Breast epithelium (tissue), 4 donors: ENCODE measurements at regions not wholly inside any gene's neighbourhood (a gene's known extent, or its start where the extent isn't known, plus 50 kb on each side); places are given as distances from the start of the nearest gene placed in this dataset.

Experiments
- DNase-seq, 2 donors: peaks; one replicate each; pipeline ENCODE4 v3.0.0-alpha.2; 2019; ENCODE audit warnings: low spot score in 2 of 2
- H3K27ac ChIP-seq, 2 donors: fragments of 200-600 bp; sonication (generic) in 1 of 2; one replicate each; pipeline ENCODE4 v1.5.1; 2016 to 2019; ENCODE audit warnings: mild to moderate bottlenecking in 1 of 2
- H3K27me3 ChIP-seq, 2 donors: fragments of 200-600 bp; sonication (generic) in 1 of 2; one replicate each; pipeline versions ENCODE4 v1.5.1 to v1.6.0; 2017 to 2019; ENCODE audit warnings: control low read depth in 1 of 2, mild to moderate bottlenecking in 1 of 2
- H3K36me3 ChIP-seq: fragments of 200-600 bp; one replicate; pipeline ENCODE4 v1.5.1; 2019
- H3K4me1 ChIP-seq, 2 donors: fragments of 200-600 bp; sonication (generic); one replicate each; pipeline ENCODE4 v1.5.1; 2016 to 2019; ENCODE audit warnings: control low read depth in 1 of 2
- H3K4me3 ChIP-seq, 3 donors: fragments of 200-600 bp; sonication (generic); 1 replicate in 2 of 3; 2 replicates in 1 of 3; pipeline ENCODE4 v1.5.1; 2016 to 2019; ENCODE audit warnings: mild to moderate bottlenecking in 3 of 3, moderate library complexity in 2 of 3
- H3K9me3 ChIP-seq, 2 donors: fragments of 200-600 bp; sonication (generic) in 1 of 2; one replicate each; pipeline ENCODE4 v1.5.1; 2016 to 2019; ENCODE audit warnings: control low read depth in 1 of 2
- POLR2A ChIP-seq: fragments of 450-650 bp; IDR thresholded peaks from one replicate; pipeline ENCODE4 v1.6.1; 2016; ENCODE audit warnings: antibody characterized with exemption, mild to moderate bottlenecking, moderate library complexity
- POLR2AphosphoS5 ChIP-seq, 3 donors: sonication (generic); formaldehyde crosslinking; IDR thresholded peaks; one replicate each; pipeline ENCODE4 v1.6.1; 2017; ENCODE audit warnings: antibody characterized with exemption in 3 of 3
- intact Hi-C: fragments of 100-400 bp; cut with DNase I; formaldehyde crosslinking; loops from one replicate; pipeline ENCODE4 v1.15.1; 2023; ENCODE audit warnings: low total_unique reads
- TF ChIP-seq, protein P1 (sequence below), 3 donors: fragments of 450-650 bp; IDR thresholded peaks; one replicate each; pipeline ENCODE4 v1.5.1; 2016 to 2017; ENCODE audit warnings: antibody characterized with exemption in 3 of 3, mild to moderate bottlenecking in 3 of 3, moderate library complexity in 3 of 3

DNA sequence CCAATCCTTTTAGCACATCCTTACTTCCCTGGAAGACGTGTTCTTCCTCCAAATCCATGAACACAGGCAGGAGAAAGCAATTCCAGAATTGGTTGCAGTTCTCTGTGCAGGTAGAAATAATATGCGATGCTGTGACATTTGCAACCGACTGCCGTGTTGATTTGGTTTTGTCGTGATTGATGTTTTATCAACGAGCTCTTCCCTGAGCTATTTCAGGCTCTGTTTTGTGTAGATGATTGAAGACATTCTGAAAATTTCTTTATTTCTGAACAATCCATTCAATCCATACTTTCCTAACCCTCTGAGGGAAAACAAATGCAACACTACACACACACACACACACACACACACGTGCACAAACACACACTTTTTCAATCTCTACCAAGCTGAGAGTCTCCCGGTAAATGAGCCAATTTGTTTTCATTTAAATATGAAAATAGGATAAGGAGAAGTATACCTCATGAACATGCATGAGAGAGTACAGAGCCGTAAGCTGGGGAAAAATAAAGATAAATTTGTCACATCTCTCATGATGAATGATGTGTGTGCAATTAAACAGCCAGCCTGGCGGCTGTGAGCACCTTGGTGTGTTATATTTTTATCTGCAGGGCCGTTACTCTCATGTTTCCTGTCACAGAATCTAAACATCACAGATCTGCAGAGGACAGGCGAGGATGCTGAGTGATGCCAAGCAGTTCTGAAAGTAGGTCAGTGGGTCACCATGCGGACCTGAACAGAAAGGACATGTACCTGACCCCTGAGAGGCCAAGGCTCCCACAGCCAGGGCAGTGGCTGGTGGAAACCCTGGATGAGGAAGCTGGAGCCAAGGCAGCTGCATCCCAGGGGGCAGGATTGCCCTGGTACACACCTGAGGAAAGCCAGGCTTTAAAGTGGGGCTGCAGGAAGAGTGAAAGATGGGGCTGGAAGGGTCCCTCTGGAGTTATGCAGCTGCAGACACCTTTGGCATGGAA, 64.8 kb downstream of the PDCL3 start:
- no peak overlapping the region for H3K4me3 ChIP-seq
- no peaks in the 10 kb centered on the region for H3K9me3 ChIP-seq
- H3K36me3 ChIP-seq: no peaks in the 10 kb centered on the region
- H3K4me1 ChIP-seq: no peaks in the 10 kb centered on the region
- intact Hi-C loops: no loop called here
- no peak for DNase-seq
- TF ChIP-seq POLR2AphosphoS5 (IDR thresholded peaks at IDR 0.05) (no peak), POLR2A (no peak)
- TF ChIP-seq, protein P1, sequence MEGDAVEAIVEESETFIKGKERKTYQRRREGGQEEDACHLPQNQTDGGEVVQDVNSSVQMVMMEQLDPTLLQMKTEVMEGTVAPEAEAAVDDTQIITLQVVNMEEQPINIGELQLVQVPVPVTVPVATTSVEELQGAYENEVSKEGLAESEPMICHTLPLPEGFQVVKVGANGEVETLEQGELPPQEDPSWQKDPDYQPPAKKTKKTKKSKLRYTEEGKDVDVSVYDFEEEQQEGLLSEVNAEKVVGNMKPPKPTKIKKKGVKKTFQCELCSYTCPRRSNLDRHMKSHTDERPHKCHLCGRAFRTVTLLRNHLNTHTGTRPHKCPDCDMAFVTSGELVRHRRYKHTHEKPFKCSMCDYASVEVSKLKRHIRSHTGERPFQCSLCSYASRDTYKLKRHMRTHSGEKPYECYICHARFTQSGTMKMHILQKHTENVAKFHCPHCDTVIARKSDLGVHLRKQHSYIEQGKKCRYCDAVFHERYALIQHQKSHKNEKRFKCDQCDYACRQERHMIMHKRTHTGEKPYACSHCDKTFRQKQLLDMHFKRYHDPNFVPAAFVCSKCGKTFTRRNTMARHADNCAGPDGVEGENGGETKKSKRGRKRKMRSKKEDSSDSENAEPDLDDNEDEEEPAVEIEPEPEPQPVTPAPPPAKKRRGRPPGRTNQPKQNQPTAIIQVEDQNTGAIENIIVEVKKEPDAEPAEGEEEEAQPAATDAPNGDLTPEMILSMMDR (IDR thresholded peaks at IDR 0.05): no peak
- H3K27me3 ChIP-seq: no peaks in the 10 kb centered on the region
- no peak overlapping the region for H3K27ac ChIP-seq

DNA sequence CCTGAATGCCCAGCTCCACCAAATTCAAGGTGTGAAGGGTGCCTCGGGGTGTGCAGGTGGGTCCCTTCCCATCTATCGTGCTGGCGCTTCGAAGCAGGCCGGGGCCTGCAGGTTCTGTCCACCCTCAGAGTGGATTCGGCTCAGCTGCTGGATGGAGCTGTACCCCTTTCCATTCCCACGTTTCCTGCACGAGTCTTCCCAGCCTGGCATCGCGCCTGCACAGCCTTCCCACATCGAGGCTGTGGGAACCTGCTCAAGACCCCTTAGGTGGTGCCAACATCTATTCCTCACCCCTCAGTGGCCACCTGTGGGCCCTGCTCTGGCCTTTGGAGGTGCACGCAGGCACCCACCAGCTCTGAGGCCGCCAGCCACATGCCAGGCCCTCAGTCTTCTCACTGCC, 65.7 kb downstream of the PDCL3 start:
- Histone ChIP-seq H3K27me3 (no peaks in the 10 kb centered on the region), H3K4me3 (no peak overlapping the region), H3K4me1 (no peaks in the 10 kb centered on the region), H3K9me3 (no peaks in the 10 kb centered on the region), H3K36me3 (no peaks in the 10 kb centered on the region), H3K27ac (no peak overlapping the region)
- no peak for DNase-seq
- TF ChIP-seq POLR2A (no peak), POLR2AphosphoS5 (IDR thresholded peaks at IDR 0.05) (no peak)
- TF ChIP-seq, protein P1 (IDR thresholded peaks at IDR 0.05): no peak
- intact Hi-C loops: no loop called here

DNA sequence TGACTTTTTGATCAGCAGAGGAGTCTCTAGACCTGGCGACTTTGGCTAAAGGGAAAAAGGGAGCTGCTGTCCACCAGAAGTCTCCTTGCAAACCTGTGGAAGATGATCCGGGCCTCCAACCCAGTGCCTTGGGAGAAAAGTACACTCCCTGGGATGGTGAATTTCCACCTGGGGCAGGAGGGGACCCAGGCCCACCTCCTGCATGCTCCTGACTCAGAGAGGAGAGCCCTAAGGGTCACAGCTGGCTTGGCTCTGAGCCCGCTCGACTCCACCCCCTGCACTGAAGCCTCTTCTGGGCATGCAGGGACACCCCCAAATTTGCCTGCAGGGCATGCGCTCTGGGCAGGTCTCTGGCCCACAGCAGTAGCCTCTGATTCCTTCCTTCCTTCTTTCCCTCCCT, 66.5 kb downstream of the PDCL3 start:
- TF ChIP-seq, protein P1 (IDR thresholded peaks at IDR 0.05): no peak
- TF ChIP-seq POLR2A (no peak), POLR2AphosphoS5 (IDR thresholded peaks at IDR 0.05) (no peak)
- intact Hi-C loops: no loop called here
- H3K4me3 ChIP-seq: no peak overlapping the region
- no peaks in the 10 kb centered on the region for H3K4me1 ChIP-seq
- no peak for DNase-seq
- no peak overlapping the region for H3K27ac ChIP-seq
- H3K9me3 ChIP-seq: no peaks in the 10 kb centered on the region
- no peaks in the 10 kb centered on the region for H3K36me3 ChIP-seq
- H3K27me3 ChIP-seq: no peaks in the 10 kb centered on the region

DNA sequence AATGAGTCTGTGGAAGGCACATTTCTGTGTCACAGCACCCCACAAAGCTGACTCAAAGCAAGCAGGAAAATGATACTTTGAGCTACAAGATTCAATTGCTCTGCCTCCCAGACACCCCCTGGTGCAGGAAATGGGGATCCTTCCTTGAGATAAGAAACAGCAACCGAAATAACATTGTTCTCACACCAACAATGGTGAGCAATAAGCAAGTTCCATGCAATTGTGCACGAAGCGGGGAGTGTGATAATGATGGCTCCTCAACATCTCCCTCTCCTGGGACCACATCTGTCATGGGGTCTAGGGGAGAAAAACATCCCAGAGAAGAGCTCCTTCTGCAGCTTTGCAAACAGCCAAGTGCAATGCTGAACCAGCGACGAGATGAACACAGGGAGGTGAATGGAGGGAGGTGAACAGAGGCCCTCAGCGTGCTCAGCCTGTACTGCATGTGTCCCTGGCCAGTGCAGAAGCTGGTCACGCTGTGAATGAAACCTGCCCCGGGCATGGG, 67.7 kb downstream of the PDCL3 start:
- Histone ChIP-seq H3K27ac (no peak overlapping the region), H3K4me3 (no peak overlapping the region), H3K4me1 (no peaks in the 10 kb centered on the region), H3K9me3 (no peaks in the 10 kb centered on the region), H3K27me3 (no peaks in the 10 kb centered on the region), H3K36me3 (no peaks in the 10 kb centered on the region)
- TF ChIP-seq POLR2AphosphoS5 (IDR thresholded peaks at IDR 0.05): no peak
- TF ChIP-seq POLR2A: no peak
- TF ChIP-seq, protein P1 (IDR thresholded peaks at IDR 0.05): no peak
- DNase-seq: no peak
- intact Hi-C loops: no loop called here

DNA sequence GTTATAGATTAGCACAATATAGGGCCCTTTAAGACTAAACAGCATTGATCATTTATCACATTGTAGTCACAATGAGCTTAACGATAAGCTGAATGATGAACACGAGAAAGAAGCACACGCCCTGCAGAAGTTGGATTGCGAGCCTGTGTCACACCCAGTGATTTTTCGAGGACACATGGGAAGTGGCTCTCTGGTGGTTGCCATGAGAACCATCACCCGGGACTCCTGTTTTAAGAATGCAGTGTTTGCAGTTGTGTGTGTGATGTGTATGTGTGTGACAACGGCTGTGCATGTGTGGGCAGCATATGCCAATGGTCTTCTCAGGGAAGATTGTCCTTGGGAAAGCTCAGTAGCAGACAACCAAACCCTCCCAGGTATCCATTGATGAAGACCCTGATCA, 69.2 kb downstream of the PDCL3 start:
- Histone ChIP-seq H3K4me3 (no peak overlapping the region), H3K27me3 (no peaks in the 10 kb centered on the region), H3K36me3 (no peaks in the 10 kb centered on the region), H3K4me1 (no peaks in the 10 kb centered on the region), H3K9me3 (no peaks in the 10 kb centered on the region), H3K27ac (no peak overlapping the region)
- no peak for DNase-seq
- intact Hi-C loops: no loop called here
- TF ChIP-seq POLR2AphosphoS5 (IDR thresholded peaks at IDR 0.05) (no peak), POLR2A (no peak)
- TF ChIP-seq, protein P1 (IDR thresholded peaks at IDR 0.05): no peak
